SK-N-SH (cell line): ENCODE measurements at regions not wholly inside any gene's neighbourhood (a gene's known extent, or its start where the extent isn't known, plus 50 kb on each side); places are given as distances from the start of the nearest gene placed in this dataset.

Experiments used
- CTCF ChIA-PET: fragments of 300-600, 350-600 bp; formaldehyde crosslinking; extraction: SDS; loops from one replicate; lab custom pipeline; 2021; lab: Yijun Ruan, JAX
- POLR2A ChIA-PET: fragments of 350-600 bp; sonication (Branson Sonifier 250); formaldehyde crosslinking; extraction: SDS; loops from one replicate; lab custom pipeline; 2020; ENCODE audit warnings: antibody characterized with exemption, inconsistent platforms; lab: Yijun Ruan, JAX
- DNase-seq: peaks from one replicate; pipeline ENCODE4 v3.0.0; 2012
- H2AFZ ChIP-seq: fragments of 200-600 bp; sonication (generic); 2 replicates; pipeline ENCODE4 v1.8.1; 2016; ENCODE audit warnings: antibody characterized with exemption, mild to moderate bottlenecking, low read depth
- H3F3A ChIP-seq: fragments of 200-600 bp; sonication (generic); replicated peaks from 2 replicates; pipeline ENCODE3; 2016; ENCODE audit warnings: antibody characterized with exemption, mild to moderate bottlenecking; ENCODE audit not compliant: insufficient read depth
- H3K27ac ChIP-seq, 2 experiments: fragments of 200-500 bp in 1 of 2; fragments of 200-600 bp in 1 of 2; sonication (Bioruptor generic) in 1 of 2; sonication (generic), shearing (Covaris generic) in 1 of 2; 2 replicates each; pipeline versions ENCODE4 v1.5.1 to v1.6.1; 2014 to 2016; ENCODE audit warnings: low read depth in 2 of 2, inconsistent platforms in 1 of 2, low read length in 1 of 2, mild to moderate bottlenecking in 1 of 2, mixed read lengths in 1 of 2
- H3K27me3 ChIP-seq: fragments of 200-600 bp; sonication (generic), shearing (Covaris generic); 2 replicates; pipeline ENCODE4 v1.6.1; 2016; ENCODE audit warnings: mixed run types; ENCODE audit not compliant: insufficient read depth
- H3K36me3 ChIP-seq, 2 experiments: fragments of 200-500 bp in 1 of 2; fragments of 200-600 bp in 1 of 2; sonication (Bioruptor generic) in 1 of 2; sonication (generic) in 1 of 2; replicated peaks in 1 of 2; 2 replicates each; pipeline versions ENCODE3 to v1.5.1; 2014 to 2016; ENCODE audit warnings: low read length in 1 of 2, mild to moderate bottlenecking in 1 of 2; ENCODE audit not compliant: insufficient read depth in 2 of 2, control insufficient read depth in 1 of 2
- H3K4me1 ChIP-seq, 2 experiments: fragments of 200-500 bp in 1 of 2; fragments of 200-600 bp in 1 of 2; sonication (Bioruptor generic) in 1 of 2; sonication (generic), shearing (Covaris generic) in 1 of 2; 2 replicates each; pipeline versions ENCODE4 v1.5.1 to v1.6.1; 2014 to 2016; ENCODE audit warnings: low read depth in 1 of 2, low read length in 1 of 2, mixed run types in 1 of 2; ENCODE audit not compliant: insufficient read depth in 2 of 2, control insufficient read depth in 1 of 2
- H3K4me2 ChIP-seq: fragments of 200-600 bp; sonication (generic), shearing (Covaris generic); 2 replicates; pipeline ENCODE4 v1.6.1; 2017; ENCODE audit warnings: mixed run types
- H3K4me3 ChIP-seq, 2 experiments: fragments of 200-500 bp in 1 of 2; fragments of 200-600 bp in 1 of 2; sonication (Bioruptor generic) in 1 of 2; sonication (generic), shearing (Covaris generic) in 1 of 2; 2 replicates each; pipeline versions ENCODE4 v1.5.1 to v1.8.1; 2014 to 2016; ENCODE audit warnings: low read depth in 2 of 2, inconsistent platforms in 1 of 2, low read length in 1 of 2, mild to moderate bottlenecking in 1 of 2, mixed read lengths in 1 of 2, moderate library complexity in 1 of 2
- H3K79me2 ChIP-seq: fragments of 200-600 bp; sonication (generic); 2 replicates; pipeline ENCODE4 v1.8.1; 2017; ENCODE audit warnings: mild to moderate bottlenecking; ENCODE audit not compliant: insufficient read depth
- H3K9ac ChIP-seq: fragments of 200-600 bp; sonication (generic); 2 replicates; pipeline ENCODE4 v1.6.1; 2017; ENCODE audit warnings: mixed run types
- H3K9me2 ChIP-seq: fragments of 200-600 bp; sonication (generic); 2 replicates; pipeline ENCODE4 v1.6.1; 2017; ENCODE audit warnings: mixed run types
- H3K9me3 ChIP-seq: fragments of 200-600 bp; sonication (generic); 2 replicates; pipeline ENCODE4 v1.6.1; 2017; ENCODE audit warnings: mixed run types, mild to moderate bottlenecking, moderate library complexity
- H4K20me1 ChIP-seq: fragments of 200-600 bp; sonication (generic); 2 replicates; pipeline ENCODE4 v1.6.1; 2017; ENCODE audit warnings: mild to moderate bottlenecking, mixed run types; ENCODE audit not compliant: insufficient read depth
- CHD2 ChIP-seq: fragments of 150-350 bp; IDR thresholded peaks from 2 replicates; pipeline ENCODE4 v1.6.1; 2018; ENCODE audit warnings: low read length; ENCODE audit not compliant: partially characterized antibody
- ELF1 ChIP-seq: IDR thresholded peaks from 2 replicates; pipeline ENCODE4 v1.4.0; 2012
- EP300 ChIP-seq, 2 experiments: IDR thresholded peaks; 2 replicates each; pipeline versions ENCODE4 v1.4.0 to v1.6.1; 2012; ENCODE audit warnings: borderline replicate concordance in 1 of 2, low read depth in 1 of 2, low read length in 1 of 2
- FOXJ3 ChIP-seq: sonication (generic); formaldehyde crosslinking; IDR thresholded peaks from 2 replicates; pipeline ENCODE4 v1.5.1; 2020; ENCODE audit warnings: mild to moderate bottlenecking, missing genetic modification reagents
- GATA2 ChIP-seq: sonication (generic); formaldehyde crosslinking; IDR thresholded peaks from 2 replicates; pipeline ENCODE4 v1.5.0; 2020; ENCODE audit warnings: mild to moderate bottlenecking, missing genetic modification reagents
- MXI1 ChIP-seq: IDR thresholded peaks from 2 replicates; pipeline ENCODE4 v1.6.1; 2012; ENCODE audit warnings: mild to moderate bottlenecking, low read depth, low read length, improper control_type of control experiment
- RAD21 ChIP-seq: IDR thresholded peaks from 2 replicates; pipeline ENCODE4 v1.6.1; 2012; ENCODE audit warnings: mild to moderate bottlenecking, low read length
- SIN3A ChIP-seq: IDR thresholded peaks from 2 replicates; pipeline ENCODE4 v1.6.1; 2012; ENCODE audit warnings: low read depth, mild to moderate bottlenecking, low read length, moderate library complexity, borderline replicate concordance
- SMC3 ChIP-seq: IDR thresholded peaks from 2 replicates; pipeline ENCODE4 v1.6.1; 2012; ENCODE audit warnings: low read depth, low read length, improper control_type of control experiment
- TCF12 ChIP-seq: IDR thresholded peaks from 2 replicates; pipeline ENCODE4 v1.4.0; 2012
- YY1 ChIP-seq: IDR thresholded peaks from 2 replicates; pipeline ENCODE4 v1.4.0; 2012; ENCODE audit warnings: low read depth, mild to moderate bottlenecking
- WGBS: methylation state at CpG from one replicate; pipeline ENCODE4 v1.1.6; 2017; ENCODE audit warnings: low lambda C conversion rate; 5-methylcytosine and 5-hydroxymethylcytosine counted together
- TF ChIP-seq, protein P1 (sequence below): IDR thresholded peaks from 2 replicates; pipeline ENCODE4; 2012
- TF ChIP-seq, protein P2 (sequence below): fragments of 150-350 bp; IDR thresholded peaks from 2 replicates; pipeline ENCODE4 v1.6.1; 2017; ENCODE audit warnings: antibody characterized with exemption, low read length, low read depth, borderline replicate concordance
- TF ChIP-seq, protein P3 (sequence below): fragments of 200-600 bp; sonication (generic); IDR thresholded peaks from 2 replicates; pipeline ENCODE4 v1.6.1; 2017; ENCODE audit warnings: antibody characterized with exemption, mild to moderate bottlenecking, moderate library complexity
- TF ChIP-seq, protein P4 (sequence below): IDR thresholded peaks from 2 replicates; pipeline ENCODE4 v1.4.0; 2012; ENCODE audit warnings: low read depth, borderline replicate concordance
- TF ChIP-seq, protein P5 (sequence below): fragments of 150-350 bp; IDR thresholded peaks from 2 replicates; pipeline ENCODE4 v1.6.1; 2016; ENCODE audit warnings: mild to moderate bottlenecking, low read depth, low read length

DNA sequence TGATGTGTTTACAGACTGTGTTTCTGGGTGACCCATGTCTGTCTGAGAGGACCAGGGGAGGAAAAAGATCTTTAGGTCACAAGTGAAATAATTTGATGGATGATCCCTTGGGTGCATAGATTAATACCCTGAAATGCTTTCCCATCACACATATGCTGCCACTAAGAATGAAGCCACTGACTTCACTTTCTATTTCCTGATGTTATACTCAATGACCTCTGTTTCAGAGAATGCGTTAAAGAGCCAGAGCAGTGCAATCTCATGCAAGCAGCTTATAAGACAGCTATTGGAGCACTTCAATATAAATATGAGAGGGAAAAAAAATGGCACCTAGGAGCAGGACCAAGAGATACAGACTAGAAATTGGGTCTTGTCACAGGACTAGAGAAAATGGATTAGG, 133.7 kb downstream of the KLHL28 start:
- CTCF ChIA-PET = no interaction called here
- Histone ChIP-seq H3K4me3 (no peak overlapping the region), H3K27me3 (no peaks in the 10 kb centered on the region), H3K79me2 (no peaks in the 10 kb centered on the region), H3F3A (no peaks in the 10 kb centered on the region), H3K4me1 (no peaks in the 10 kb centered on the region), H3K9me2 (no peaks in the 10 kb centered on the region), H4K20me1 (no peaks in the 10 kb centered on the region), H3K27ac (no peak overlapping the region), H2AFZ (no peak overlapping the region), H3K9me3 (no peaks in the 10 kb centered on the region), H3K9ac (no peak overlapping the region), H3K4me2 (no peak overlapping the region), H3K36me3 (no peaks in the 10 kb centered on the region)
- DNase-seq = no peak
- TF ChIP-seq, protein P1, sequence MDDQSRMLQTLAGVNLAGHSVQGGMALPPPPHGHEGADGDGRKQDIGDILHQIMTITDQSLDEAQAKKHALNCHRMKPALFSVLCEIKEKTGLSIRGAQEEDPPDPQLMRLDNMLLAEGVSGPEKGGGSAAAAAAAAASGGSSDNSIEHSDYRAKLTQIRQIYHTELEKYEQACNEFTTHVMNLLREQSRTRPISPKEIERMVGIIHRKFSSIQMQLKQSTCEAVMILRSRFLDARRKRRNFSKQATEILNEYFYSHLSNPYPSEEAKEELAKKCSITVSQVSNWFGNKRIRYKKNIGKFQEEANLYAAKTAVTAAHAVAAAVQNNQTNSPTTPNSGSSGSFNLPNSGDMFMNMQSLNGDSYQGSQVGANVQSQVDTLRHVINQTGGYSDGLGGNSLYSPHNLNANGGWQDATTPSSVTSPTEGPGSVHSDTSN = no peak
- 18% methylated on average over 1 of the region's 1 CpG for WGBS
- POLR2A ChIA-PET = no interaction called here

DNA sequence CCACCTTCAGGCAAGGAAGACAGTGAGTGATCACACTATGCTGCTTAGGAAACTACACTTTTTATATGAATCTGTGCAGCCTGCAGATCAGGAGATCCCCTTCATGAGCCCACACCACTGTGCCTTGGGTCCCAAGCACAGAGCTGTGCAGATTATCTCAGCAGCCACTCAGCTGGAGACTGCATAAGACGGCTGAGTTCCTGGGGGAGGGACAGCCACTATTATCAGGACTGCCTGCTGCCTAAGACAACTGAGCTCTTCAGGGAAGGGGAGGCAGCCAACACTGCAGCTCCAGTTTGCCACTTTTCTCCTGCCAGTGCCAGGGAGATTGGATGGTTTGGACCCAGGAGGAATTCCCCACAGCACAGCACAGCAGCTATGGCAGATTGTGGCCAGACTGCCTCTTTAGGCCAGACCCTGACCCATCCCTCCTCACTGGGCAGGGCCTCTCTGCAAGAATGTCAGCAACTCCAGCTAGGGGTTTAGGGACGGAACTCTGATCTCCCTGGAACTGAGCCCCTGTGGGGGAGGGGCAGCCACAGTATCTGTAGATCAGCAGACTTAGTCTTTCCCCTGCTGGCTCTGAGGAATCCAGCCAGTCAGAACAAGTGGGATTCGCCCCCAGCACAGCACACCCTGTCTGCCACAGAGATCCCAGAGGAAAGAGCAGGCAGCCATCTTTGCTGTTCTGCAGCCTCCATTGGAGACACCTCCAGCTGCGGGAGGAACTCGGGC, 141.3 kb downstream of the KLHL28 start:
- no peak overlapping the region for H3K9ac ChIP-seq
- ChIA-PET POLR2A (no interaction called here), CTCF (no interaction called here)
- H3K27me3 ChIP-seq = no peaks in the 10 kb centered on the region
- H3K79me2 ChIP-seq = no peaks in the 10 kb centered on the region
- TF ChIP-seq FOXJ3 (CRISPR knock-in tag) (no peak), EP300 (IDR thresholded peaks at IDR 0.05; ENCODE audit: borderline replicate concordance in 1 of 2, low read depth in 1 of 2, low read length in 1 of 2) (no peak), YY1 (no peak), SIN3A (no peak), CHD2 (no peak), GATA2 (CRISPR knock-in tag) (no peak), MXI1 (no peak), ELF1 (no peak), RAD21 (no peak), SMC3 (no peak), TCF12 (no peak)
- TF ChIP-seq, protein P2, sequence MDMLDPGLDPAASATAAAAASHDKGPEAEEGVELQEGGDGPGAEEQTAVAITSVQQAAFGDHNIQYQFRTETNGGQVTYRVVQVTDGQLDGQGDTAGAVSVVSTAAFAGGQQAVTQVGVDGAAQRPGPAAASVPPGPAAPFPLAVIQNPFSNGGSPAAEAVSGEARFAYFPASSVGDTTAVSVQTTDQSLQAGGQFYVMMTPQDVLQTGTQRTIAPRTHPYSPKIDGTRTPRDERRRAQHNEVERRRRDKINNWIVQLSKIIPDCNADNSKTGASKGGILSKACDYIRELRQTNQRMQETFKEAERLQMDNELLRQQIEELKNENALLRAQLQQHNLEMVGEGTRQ = no peak
- TF ChIP-seq, protein P3, sequence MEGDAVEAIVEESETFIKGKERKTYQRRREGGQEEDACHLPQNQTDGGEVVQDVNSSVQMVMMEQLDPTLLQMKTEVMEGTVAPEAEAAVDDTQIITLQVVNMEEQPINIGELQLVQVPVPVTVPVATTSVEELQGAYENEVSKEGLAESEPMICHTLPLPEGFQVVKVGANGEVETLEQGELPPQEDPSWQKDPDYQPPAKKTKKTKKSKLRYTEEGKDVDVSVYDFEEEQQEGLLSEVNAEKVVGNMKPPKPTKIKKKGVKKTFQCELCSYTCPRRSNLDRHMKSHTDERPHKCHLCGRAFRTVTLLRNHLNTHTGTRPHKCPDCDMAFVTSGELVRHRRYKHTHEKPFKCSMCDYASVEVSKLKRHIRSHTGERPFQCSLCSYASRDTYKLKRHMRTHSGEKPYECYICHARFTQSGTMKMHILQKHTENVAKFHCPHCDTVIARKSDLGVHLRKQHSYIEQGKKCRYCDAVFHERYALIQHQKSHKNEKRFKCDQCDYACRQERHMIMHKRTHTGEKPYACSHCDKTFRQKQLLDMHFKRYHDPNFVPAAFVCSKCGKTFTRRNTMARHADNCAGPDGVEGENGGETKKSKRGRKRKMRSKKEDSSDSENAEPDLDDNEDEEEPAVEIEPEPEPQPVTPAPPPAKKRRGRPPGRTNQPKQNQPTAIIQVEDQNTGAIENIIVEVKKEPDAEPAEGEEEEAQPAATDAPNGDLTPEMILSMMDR = no peak
- TF ChIP-seq, protein P4, sequence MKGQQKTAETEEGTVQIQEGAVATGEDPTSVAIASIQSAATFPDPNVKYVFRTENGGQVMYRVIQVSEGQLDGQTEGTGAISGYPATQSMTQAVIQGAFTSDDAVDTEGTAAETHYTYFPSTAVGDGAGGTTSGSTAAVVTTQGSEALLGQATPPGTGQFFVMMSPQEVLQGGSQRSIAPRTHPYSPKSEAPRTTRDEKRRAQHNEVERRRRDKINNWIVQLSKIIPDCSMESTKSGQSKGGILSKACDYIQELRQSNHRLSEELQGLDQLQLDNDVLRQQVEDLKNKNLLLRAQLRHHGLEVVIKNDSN = no peak
- TF ChIP-seq, protein P5, sequence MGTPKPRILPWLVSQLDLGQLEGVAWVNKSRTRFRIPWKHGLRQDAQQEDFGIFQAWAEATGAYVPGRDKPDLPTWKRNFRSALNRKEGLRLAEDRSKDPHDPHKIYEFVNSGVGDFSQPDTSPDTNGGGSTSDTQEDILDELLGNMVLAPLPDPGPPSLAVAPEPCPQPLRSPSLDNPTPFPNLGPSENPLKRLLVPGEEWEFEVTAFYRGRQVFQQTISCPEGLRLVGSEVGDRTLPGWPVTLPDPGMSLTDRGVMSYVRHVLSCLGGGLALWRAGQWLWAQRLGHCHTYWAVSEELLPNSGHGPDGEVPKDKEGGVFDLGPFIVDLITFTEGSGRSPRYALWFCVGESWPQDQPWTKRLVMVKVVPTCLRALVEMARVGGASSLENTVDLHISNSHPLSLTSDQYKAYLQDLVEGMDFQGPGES = no peak
- no peak overlapping the region for H2AFZ ChIP-seq
- H3K36me3 ChIP-seq = no peaks in the 10 kb centered on the region
- no peak overlapping the region for H3K4me3 ChIP-seq
- WGBS = 12% methylated on average over 2 of the region's 5 CpGs
- DNase-seq = no peak
- no peaks in the 10 kb centered on the region for H4K20me1 ChIP-seq
- no peaks in the 10 kb centered on the region for H3K9me2 ChIP-seq
- H3K27ac ChIP-seq = no peak overlapping the region
- no peaks in the 10 kb centered on the region for H3K4me1 ChIP-seq
- no peak overlapping the region for H3K4me2 ChIP-seq
- no peaks in the 10 kb centered on the region for H3F3A ChIP-seq
- no peaks in the 10 kb centered on the region for H3K9me3 ChIP-seq
